ENCODE measurements at regions not wholly inside any gene's neighbourhood (a gene's known extent, or its start where the extent isn't known, plus 50 kb on each side); places are given as distances from the start of the nearest gene placed in this dataset.

GRCh38 chr9:14027116-14027800, 286.7 kb downstream of the NFIB start:
- H3K4me1 ChIP-seq (ENCODE audit: control insufficient read depth in 2 of 2, insufficient read depth in 2 of 2, low read length in 2 of 2) = no peaks in the 10 kb centered on the region
- no peak overlapping the region for H3K4me2 ChIP-seq (replicated peaks; ENCODE audit: low read depth, low read length, poor library complexity, severe bottlenecking)
- no peaks in the 10 kb centered on the region for H3K27me3 ChIP-seq (replicated peaks in 1 of 4; ENCODE audit: control extremely low read depth in 1 of 4, control insufficient read depth in 3 of 4, insufficient read depth in 4 of 4, low read length in 3 of 4)
- H3K4me3 ChIP-seq (ENCODE audit: control extremely low read depth in 1 of 5, extremely low read depth in 1 of 5, insufficient read depth in 1 of 5, low read depth in 2 of 5, low read length in 4 of 5) = no peak overlapping the region
- Mint-ChIP-seq H3K27ac (no peak overlapping the region), H3K4me1 (no peaks in the 10 kb centered on the region), H3K9me3 (ENCODE audit: insufficient read depth) (no peaks in the 10 kb centered on the region), H3K4me3 (no peak overlapping the region), H3K27me3 (no peaks in the 10 kb centered on the region)
- no peak overlapping the region for H3K9ac ChIP-seq (ENCODE audit: low read length)
- no peak overlapping the region for H2AFZ ChIP-seq (ENCODE audit: insufficient read depth, low read depth, low read length, poor library complexity, severe bottlenecking)
- no peaks in the 10 kb centered on the region for H3K36me3 ChIP-seq (replicated peaks in 1 of 2; ENCODE audit: control extremely low read depth in 1 of 2, control insufficient read depth in 1 of 2, extremely low read depth in 1 of 2, insufficient read depth in 2 of 2, low read length in 1 of 2)
- ChIA-PET CTCF (no interaction called here), POLR2A (no interaction called here)
- H3K9me3 ChIP-seq (ENCODE audit: control extremely low read depth in 1 of 3, control insufficient read depth in 2 of 3, insufficient read depth in 1 of 3, low read length in 2 of 3) = no peaks in the 10 kb centered on the region
- ATAC-seq (ENCODE audit: low read depth) = no peak
- H3K27ac ChIP-seq (ENCODE audit: low read length in 2 of 2) = no peak overlapping the region
- H4K20me1 ChIP-seq (ENCODE audit: control insufficient read depth, insufficient read depth, low read length, poor library complexity, severe bottlenecking) = no peaks in the 10 kb centered on the region
- TF ChIP-seq CTCF (IDR thresholded peaks at IDR 0.05) = no peak
- TF ChIP-seq EZH2 (IDR thresholded peaks at IDR 0.05; ENCODE audit: borderline replicate concordance, insufficient read depth, low read depth, low read length, poor library complexity, severe bottlenecking) = no peak
- intact Hi-C loops (cut with micrococcal nuclease) = no loop called here
- DNase-seq = no peak
- WGBS (ENCODE audit: insufficient coverage) = 71% methylated on average over 2 of the region's 4 CpGs
- no peaks in the 10 kb centered on the region for H3K79me2 ChIP-seq (ENCODE audit: control insufficient read depth, insufficient read depth, low read length)

- Histone ChIP-seq H3K4me2 (replicated peaks; ENCODE audit: low read depth, low read length, poor library complexity, severe bottlenecking) (no peak overlapping the region), H3K36me3 (replicated peaks in 1 of 2; ENCODE audit: control extremely low read depth in 1 of 2, control insufficient read depth in 1 of 2, extremely low read depth in 1 of 2, insufficient read depth in 2 of 2, low read length in 1 of 2) (no peaks in the 10 kb centered on the region), H3K4me1 (ENCODE audit: control insufficient read depth in 2 of 2, insufficient read depth in 2 of 2, low read length in 2 of 2) (no peaks in the 10 kb centered on the region), H3K4me3 (ENCODE audit: control extremely low read depth in 1 of 5, extremely low read depth in 1 of 5, insufficient read depth in 1 of 5, low read depth in 2 of 5, low read length in 4 of 5) (no peak overlapping the region), H3K27ac (ENCODE audit: low read length in 2 of 2) (no peak overlapping the region), H3K9ac (ENCODE audit: low read length) (no peak overlapping the region), H4K20me1 (ENCODE audit: control insufficient read depth, insufficient read depth, low read length, poor library complexity, severe bottlenecking) (no peaks in the 10 kb centered on the region), H3K79me2 (ENCODE audit: control insufficient read depth, insufficient read depth, low read length) (no peaks in the 10 kb centered on the region), H3K9me3 (ENCODE audit: control extremely low read depth in 1 of 3, control insufficient read depth in 2 of 3, insufficient read depth in 1 of 3, low read length in 2 of 3) (no peaks in the 10 kb centered on the region), H3K27me3 (replicated peaks in 1 of 4; ENCODE audit: control extremely low read depth in 1 of 4, control insufficient read depth in 3 of 4, insufficient read depth in 4 of 4, low read length in 3 of 4) (no peaks in the 10 kb centered on the region), H2AFZ (ENCODE audit: insufficient read depth, low read depth, low read length, poor library complexity, severe bottlenecking) (no peak overlapping the region)
- CTCF ChIA-PET = no interaction called here
- H3K27me3 Mint-ChIP-seq = no peaks in the 10 kb centered on the region
- H3K4me1 Mint-ChIP-seq = no peaks in the 10 kb centered on the region
- H3K4me3 Mint-ChIP-seq = no peak overlapping the region
- no peaks in the 10 kb centered on the region for H3K9me3 Mint-ChIP-seq (ENCODE audit: insufficient read depth)
- no peak overlapping the region for H3K27ac Mint-ChIP-seq
- TF ChIP-seq CTCF (IDR thresholded peaks at IDR 0.05) (no peak), EZH2 (IDR thresholded peaks at IDR 0.05; ENCODE audit: borderline replicate concordance, insufficient read depth, low read depth, low read length, poor library complexity, severe bottlenecking) (no peak)
- no CpG with 5 or more reads among the region's 2 CpGs for WGBS (ENCODE audit: insufficient coverage)
- intact Hi-C loops (cut with micrococcal nuclease) = no loop called here
- ATAC-seq (ENCODE audit: low read depth) = no peak
- POLR2A ChIA-PET = no interaction called here
- no peak for DNase-seq
These were observed 288.2 kb downstream of the NFIB start for GRCh38 chr9:14025741-14026140.

Data from B cell (primary cell).